M059J (cell line): ENCODE measurements at regions not wholly inside any gene's neighbourhood (a gene's known extent, or its start where the extent isn't known, plus 50 kb on each side); places are given as distances from the start of the nearest gene placed in this dataset.
"Not testable (repeated sequence)": the region's sequence is repeated elsewhere in the genome, so short reads cannot be mapped to it uniquely, and the experiment has no call there.

Source experiments
- DNase-seq: peaks from one replicate; pipeline ENCODE4 v3.0.0-alpha.2; 2012; ENCODE audit warnings: low read depth

DNA sequence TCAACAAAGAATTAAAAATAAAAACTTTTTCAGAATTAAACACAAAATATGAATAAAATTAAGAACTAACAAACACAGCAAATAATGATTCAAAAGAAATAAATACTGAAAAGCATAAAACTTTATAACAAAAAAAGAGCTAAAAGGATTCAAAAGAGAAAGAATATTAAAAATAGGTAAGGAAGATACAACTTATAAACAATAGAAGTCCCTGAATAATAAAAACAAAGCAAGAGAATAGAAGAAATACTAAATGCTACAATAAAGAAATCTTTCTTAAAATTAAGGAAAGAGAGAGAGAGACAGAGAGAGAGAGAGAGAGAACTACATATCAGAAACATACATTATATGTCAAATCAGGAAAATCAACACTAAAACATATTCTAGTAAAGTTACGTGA, 619.9 kb upstream of the SLIT2 start:
- no peak for DNase-seq

DNA sequence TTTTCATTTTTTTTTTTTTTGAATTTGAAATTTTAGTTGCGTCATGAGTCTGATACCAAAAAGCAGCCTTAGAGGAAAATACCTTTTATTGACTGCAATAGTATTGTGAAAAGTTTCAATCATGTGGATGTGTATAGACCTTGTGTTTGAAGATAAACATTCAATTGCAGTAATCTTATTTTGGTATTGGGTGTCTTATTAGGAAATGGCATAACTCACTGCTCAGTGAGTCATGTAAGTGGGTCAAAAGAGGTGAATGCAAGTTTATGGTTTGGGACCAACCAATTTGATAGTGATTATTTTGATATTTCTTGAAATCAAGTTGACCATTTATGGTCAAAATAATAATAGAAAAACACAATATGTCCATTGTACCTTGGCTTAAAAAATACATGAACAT, 627.8 kb upstream of the SLIT2 start:
- peak; percentile 20 for DNase-seq

DNA sequence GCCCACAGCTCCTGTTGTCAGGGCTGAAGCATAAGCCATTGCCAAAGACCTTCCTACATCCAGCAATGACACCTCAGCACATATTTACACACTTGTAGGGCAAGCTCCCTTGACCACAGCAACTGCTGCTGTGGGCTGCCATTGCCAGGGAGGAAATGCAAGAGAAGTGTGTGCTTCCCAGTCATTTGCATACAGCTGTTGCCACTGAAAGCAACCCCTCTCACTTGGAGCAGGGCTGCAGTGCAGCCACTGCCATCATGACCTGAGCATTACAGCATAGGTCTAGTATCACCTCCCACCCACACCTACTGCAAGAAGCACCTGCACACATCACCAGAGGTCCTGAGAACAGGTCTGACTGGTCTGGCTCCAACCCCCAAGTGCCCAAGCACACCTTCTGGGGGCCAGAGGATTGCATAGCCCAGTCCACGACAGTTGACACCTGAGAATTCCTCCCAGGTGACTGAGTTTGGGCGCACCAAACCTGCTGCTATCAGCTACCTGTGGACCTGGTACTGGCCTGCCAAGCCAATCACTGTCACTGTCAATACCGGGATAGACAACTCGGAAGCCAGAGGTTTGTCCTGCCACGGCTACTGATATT, 636.5 kb upstream of the SLIT2 start:
- peak; percentile 6 for DNase-seq

DNA sequence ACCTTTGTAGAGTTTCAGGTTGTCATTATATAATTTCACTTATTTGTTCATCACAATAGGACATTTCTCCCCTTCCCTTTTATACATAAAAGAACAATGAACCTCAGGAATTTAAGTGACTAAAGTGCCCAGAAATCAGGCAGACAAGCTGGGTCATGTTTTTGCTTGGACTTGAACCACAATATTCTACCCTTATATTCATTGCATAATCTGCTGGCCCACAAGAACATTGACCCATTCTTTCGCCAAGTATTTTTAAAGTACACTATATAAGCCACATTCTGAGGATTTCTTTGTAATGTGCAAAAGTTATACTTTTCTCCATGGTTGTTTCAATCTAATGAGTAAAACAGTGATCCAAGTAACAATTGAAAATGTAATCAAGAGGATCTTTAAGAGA, 637.5 kb upstream of the SLIT2 start:
- no peak for DNase-seq

DNA sequence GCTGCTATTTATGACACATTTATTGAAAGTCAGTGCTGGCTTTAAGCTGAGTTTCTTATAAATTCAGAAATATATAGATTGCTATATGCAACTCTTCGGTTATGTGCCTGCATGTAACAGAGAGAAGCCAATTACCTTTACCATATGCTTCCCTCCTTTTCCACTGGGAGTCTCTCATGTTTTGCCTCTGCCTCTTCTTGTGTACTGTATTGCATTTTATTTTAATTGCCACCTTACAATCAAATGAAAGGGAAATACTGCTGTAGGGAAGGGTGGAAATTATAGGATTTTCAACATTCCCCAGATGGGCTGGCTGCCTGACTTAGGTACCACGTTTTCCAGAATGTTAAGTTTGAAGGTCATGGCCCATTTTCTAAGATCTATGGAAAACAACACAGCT, 655.4 kb upstream of the SLIT2 start:
- DNase-seq, result no peak

DNA sequence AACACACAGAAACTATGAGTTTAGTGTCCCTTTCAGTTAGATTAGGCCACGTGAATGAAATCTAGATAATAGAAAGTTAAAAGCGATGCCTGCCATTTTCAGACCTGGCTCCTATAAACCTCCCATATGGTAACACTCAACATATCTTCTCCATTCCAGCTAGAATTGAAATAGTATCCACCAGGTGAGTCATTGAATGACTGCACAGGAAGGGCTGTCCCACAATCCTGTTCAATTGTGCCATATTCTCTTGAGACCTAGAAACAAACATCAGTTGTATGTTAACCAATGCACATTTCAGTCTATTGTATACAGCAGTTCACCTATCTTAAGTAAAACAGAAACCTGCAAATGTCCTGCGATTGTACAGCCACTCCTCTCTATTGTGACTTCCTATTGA, 659.3 kb upstream of the SLIT2 start:
- peak; percentile 43 for DNase-seq

DNA sequence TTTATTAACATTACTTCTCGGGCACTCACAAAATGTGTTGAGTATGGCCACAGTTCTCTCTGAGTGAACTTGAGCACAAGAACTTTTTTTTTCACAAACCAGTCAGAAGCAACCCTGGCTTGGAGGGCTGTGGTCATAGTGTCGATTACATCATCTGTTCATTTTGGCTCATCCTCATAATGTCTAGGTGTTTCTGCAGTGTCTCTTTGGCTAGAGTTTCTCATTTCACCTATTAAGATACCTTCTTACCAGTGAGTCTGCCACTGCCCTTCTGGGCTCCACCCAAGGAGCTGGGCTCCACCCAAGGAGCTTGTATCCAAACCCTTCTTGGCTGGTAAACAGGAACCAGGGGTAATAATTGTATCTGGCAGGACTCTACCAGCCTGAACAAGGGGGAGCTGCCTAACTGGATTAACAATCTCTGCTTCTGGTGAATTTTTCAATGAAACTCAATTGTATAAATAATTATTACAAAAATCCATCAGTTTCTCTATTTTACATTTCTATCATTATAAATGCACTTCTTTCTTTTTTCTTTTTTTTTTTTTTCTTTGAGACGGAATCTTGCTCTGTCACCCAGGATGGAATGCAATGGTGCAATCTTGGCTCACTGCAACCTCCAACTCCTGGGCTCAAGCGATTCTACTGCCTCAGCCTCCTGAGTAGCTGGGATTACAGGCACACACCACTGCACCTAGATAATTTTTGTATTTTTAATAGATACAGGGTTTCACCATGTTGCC, 667.7 kb upstream of the SLIT2 start:
- DNase-seq, result peak; percentile 14

DNA sequence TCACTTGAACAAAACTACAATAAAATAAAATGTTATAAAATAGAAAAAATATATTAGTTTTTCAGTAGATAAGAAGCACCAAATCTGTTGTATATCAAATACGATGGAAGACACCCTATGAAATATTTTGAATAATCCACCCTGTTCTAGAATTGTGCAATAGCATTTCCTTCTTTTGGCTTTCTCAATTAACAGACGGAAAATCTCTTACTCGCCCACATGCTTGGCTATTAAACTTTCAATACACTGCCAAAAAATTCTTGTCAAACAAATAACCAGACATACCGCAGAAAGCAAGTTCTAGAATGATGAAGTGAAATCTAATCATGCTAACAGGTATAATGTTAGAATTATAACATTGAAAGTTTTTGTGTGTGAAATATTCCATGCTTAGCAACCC, 671.6 kb upstream of the SLIT2 start:
- DNase-seq, result peak; percentile 4

DNA sequence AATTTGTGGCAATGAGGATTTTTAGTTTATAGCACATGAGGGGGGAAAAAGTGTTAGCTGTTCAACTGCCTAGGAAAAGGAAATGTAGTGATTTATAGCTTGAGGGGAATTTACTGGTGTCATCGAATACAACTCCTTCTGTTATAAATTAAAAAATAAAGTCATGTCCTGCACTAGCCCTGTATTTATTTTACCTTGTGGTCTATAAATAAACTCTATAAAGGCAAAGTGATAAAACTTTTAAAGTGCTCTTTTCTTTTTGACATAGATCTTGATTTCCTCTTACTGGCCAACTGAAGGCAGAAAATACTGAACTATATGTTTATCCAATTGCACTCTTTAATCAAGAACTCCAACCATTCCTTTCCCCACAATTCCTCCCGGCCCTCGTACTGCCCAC, 672.1 kb upstream of the SLIT2 start:
- DNase-seq, result peak; percentile 26

DNA sequence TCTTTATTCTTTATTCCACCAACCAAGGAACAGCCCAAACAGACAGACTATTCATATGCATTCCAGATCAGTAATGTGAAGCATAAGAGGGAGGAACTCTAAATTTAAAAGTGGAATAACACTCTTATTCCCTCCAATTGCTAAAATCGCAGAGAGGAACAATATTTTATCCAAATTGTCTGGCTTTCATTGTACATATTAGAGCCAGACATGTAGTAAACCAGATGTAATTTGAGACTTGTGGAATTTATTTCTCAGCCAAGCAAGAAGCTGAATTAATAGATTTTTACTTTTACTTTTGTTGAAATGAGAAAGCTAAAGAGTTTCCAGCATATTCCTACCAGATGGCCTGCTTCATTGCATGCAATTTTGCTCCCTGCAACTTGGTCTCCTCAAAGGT, 674.6 kb upstream of the SLIT2 start:
- DNase-seq, result no peak

DNA sequence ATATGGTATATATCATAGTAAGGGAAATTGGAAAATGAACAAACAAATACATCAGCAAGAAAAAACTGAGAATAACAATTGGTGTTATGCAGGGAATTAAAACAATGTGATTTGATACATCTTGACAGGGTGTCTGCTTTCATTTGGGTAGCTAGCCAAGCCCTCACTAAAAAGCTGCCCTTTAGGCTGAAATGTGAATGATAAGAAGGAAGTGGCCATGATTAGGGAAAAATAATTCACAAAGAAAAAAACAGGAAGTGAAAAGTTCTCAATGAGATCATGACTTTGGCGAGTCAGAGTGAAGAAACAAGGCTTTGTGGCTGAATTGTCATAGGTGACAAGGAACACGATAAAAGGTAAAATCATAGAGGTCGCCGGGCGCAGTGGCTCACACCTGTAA, 675.8 kb upstream of the SLIT2 start:
- peak; percentile 23 for DNase-seq

DNA sequence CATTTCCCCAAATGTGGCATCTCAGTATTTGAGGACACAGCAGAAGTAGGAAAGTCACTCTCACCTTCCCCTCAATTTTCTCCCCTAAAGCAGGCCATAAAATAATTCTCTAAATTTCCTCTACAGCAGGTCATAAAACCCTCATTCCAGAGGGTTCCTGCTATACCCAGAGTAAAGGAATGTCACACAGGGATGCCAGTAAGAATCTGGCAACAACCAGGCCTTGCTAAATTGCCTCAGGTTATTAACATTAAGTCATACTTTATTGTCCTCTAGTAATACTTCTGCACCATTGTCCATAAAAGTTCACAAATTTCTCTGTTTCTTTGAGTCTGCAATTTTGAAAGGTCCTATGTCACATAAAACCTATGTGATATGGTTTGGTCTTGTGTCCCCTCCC, 685.7 kb upstream of the SLIT2 start:
- DNase-seq, result peak; percentile 59

DNA sequence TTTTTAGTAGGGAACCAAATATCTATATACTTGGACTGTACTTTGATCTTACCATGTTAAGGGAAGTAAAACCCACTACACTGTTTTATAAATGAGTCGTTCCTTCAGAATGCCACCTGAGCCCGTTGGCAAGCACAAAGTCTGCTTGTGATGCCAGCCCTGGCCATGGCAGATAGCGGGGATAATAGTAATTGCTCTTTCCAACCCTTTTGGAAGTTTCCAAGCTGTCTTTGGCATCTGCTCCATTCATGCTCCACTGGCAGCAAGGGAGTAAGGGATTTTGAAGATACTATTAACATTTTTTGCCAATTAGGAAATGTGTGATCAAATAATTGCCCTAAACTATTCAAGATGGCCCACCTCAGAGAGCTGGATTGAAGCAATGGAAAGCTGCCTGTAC, 689.2 kb upstream of the SLIT2 start:
- peak; percentile 44 for DNase-seq

DNA sequence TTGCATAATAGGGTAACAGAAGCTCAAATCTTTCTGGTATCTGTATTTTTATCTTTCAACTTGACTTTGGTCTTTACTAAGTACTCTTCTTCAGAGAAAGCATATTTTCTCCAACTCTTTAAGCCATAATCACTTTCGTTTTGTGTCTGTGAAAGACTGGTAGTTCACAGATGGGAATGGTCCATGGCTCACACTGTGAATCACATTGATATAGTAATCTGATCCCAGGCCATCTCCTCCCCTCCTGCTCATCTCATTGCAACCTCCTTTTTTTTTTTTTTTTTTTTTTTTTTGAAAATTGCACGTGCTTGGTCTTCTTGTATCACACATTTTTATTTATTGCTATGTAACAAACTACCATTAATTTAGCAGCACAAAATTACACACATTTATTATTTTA, 694.5 kb upstream of the SLIT2 start:
- DNase-seq, result peak; percentile 38

DNA sequence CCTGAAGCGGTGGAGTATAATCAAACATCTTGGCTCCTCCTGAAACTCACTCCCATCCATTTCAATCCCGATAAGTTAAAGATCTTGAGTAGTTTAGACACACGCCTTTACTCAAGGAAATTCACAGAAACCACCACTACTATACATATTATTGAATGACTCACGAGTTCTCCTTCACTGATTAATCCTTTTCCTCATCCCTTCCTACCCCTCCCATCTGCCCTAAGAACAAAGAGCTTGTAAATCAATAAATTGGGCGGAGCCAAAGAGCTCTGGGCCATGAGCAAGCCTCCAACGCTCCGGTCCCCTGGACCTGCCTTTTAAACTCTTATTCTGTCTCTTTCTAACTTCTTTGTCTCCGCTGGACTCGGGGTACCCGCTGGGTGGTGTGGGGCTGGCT, 695.4 kb upstream of the SLIT2 start:
- DNase-seq, result not testable (repeated sequence)

DNA sequence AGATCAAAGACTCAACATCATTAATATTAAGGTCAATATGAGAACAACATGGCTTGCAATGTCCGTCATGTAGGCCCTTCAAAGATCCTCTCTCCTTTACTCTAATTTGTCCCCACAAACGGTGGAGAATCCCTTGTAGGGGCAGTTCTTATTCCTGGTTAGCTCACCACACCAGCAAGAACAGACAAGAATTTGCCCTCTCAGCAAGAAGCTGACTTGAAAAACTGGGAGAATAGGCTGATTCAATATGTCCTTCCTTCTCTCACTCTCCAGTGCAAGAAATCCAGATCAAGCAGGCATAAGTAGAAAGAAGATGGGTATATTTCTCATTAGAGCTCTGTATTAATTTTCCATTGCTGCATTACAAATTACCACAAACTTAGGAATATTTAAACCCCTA, 704.2 kb upstream of the SLIT2 start:
- no peak for DNase-seq

DNA sequence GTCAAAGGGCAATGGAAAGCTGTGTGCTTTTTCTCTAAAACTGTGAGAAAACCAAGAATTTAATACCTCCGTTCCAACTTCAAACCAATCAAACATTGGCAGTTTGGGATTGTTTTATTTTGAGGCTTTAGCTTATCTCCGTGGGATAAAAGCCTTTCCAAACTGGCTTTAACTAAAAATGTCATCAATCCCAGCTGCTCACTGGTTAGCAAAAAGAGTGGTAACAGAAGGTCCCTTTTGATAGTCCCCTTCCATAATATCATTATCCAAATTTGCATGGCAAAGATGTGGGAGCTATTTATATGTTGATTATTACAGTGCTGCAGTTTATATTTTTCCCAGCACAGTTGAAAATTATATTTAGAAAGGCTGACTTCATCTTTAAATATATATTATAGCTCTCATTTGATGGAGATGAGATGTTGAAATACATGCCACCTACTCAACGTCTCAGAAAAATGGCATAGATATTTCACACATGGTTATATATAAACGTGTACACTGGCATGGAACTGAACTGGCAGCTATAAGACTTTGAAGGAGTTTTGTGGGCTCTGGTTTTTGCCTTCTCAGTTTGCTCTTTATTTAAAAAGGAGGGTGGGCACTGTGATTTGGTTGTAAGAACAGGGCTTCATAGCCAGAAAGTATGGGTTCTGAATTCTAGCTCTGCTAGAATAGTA, 707.1 kb upstream of the SLIT2 start:
- no peak for DNase-seq

DNA sequence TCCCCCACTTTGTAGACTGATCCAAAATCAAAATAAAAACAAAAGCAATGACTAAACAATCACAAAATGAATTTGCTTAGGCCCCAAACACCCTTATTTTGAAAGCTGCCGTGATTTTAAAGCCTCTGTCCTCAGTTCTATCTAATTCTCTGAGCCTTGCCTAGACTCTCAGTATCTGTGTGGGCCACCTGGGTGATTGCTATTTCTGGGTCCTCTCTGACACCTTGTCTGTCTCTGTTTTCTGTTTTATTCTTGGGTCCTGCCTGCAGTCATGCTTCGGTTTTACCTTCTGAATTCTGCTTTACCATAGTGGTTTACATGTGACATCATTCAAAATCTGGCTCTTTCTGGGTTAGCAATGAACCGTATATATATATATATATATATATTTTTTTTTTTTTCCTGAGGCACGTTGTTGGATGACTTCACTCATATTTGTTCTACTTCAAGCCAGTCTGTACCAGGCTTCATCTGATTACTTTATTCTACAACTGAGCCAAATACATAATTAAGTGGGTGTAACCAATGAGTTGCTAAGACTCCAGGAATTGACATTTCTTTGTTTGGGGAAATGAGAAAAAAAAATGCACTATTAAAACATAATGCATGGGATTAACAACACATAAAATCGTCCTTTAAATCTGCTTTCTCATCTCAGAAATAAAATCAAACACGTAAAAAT, 710.7 kb upstream of the SLIT2 start:
- DNase-seq, result no peak

DNA sequence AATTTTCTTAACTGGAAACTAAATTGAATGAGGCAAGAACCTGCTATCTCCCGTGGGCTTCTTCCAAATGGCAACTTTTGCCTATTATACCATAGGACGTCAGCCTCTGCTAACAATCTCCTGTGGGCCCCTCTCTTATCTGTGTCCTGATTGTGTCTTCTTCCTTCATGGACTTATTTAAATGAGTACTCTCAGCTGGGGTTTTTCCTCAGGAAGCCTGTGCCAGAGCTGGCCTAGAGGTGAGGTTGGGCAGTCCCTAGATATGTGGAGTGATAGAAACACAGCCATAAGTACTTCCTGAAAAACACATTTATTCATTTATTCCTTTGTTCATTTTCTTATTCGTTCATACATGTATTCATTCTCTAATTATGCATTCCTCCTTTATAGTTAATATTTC, 712.5 kb upstream of the SLIT2 start:
- DNase-seq, result no peak

DNA sequence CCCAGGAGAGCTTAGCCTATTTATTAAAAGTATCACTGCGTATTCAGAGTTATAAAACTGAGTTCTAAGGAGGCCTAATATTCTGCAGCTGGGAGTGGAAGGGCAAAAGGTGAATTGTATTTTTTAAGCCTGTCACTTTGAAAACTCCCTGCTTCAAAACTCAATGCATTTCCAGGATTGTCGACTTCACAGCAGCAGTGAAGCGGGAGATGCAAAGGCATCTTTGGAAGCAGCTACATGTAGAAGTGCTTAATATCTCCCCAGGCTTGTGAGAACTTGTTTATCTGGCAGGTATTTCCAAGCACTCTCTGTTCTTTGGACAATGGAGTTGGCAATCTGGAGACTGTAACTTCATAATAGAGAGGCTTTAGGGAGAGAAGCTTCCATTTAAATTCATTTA, 717.5 kb upstream of the SLIT2 start:
- DNase-seq, result no peak

DNA sequence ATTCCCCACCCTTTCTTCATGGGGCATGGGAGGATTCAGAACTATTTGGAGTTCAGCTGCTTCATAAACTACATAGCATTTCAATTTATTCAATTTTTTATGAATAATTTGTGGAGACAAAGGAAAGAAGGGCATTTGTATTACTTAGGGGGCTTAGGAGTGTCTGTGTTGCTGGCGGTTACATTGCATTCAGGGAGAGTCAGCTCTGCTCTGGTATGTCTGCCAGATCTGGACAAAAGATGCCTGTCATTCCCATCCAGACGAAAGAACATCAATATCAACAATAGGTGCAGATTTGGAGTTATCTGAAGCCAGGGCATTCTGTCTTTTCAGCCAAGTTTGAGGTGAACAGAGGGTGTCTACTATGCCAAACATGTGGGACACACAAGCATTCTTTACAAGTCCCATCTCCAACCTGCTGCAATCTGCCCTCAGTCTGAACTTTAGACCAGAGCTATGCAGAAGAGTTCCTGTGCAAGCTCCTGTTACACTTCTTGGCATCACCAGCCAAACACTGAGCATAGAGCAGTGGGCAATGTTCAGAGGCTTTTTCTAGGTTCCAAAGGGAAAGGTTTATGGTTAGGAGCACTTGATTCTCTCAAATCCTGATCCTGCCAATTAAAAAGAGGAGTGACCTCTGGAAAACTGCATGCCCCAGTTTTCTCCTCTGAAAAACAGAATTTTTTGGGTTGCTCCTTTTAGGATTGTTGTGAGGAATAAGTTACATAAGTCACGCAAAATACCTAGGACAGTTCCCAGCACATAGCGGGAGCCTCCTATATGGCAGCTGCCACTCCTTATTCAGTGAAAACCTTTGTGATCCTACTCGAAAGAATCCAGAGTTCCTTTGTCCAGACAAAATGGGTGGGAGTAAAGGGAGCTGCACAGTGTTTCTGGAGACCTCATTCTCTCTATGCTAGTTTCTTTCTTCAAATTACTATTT, 719.5 kb upstream of the SLIT2 start:
- peak; percentile 28 for DNase-seq

DNA sequence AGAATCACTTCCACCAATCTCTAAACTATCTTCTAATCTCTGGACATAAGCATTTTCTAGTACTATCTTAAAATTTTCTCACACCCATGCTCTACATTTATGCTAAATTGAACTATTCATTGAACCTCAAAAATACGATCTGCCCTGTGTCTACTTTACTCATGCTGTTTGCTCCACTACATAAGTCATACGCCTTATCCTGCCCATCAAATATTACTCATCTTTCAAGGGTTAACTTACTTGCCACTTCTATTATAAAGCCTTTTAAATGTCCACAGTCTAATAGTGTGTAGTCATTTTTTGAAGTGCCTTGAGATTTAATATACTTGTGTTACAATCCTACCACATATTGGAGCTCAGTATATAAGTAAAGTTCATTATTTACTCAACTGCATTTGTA, 727.7 kb upstream of the SLIT2 start:
- DNase-seq, result peak; percentile 23
